SK-N-SH (cell line): ENCODE measurements at regions not wholly inside any gene's neighbourhood (a gene's known extent, or its start where the extent isn't known, plus 50 kb on each side); places are given as distances from the start of the nearest gene placed in this dataset.
A peak's percentile ranks its signal among the peaks of the same experiment; 100 is the strongest.

Source experiments
- CTCF ChIA-PET: fragments of 300-600, 350-600 bp; formaldehyde crosslinking; extraction: SDS; loops from one replicate; lab custom pipeline; 2021; lab: Yijun Ruan, JAX
- POLR2A ChIA-PET: fragments of 350-600 bp; sonication (Branson Sonifier 250); formaldehyde crosslinking; extraction: SDS; loops from one replicate; lab custom pipeline; 2020; ENCODE audit warnings: antibody characterized with exemption, inconsistent platforms; lab: Yijun Ruan, JAX
- DNase-seq: peaks from one replicate; pipeline ENCODE4 v3.0.0; 2012
- H2AFZ ChIP-seq: fragments of 200-600 bp; sonication (generic); 2 replicates; pipeline ENCODE4 v1.8.1; 2016; ENCODE audit warnings: antibody characterized with exemption, mild to moderate bottlenecking, low read depth
- H3F3A ChIP-seq: fragments of 200-600 bp; sonication (generic); replicated peaks from 2 replicates; pipeline ENCODE3; 2016; ENCODE audit warnings: antibody characterized with exemption, mild to moderate bottlenecking; ENCODE audit not compliant: insufficient read depth
- H3K27ac ChIP-seq, 2 experiments: fragments of 200-500 bp in 1 of 2; fragments of 200-600 bp in 1 of 2; sonication (Bioruptor generic) in 1 of 2; sonication (generic), shearing (Covaris generic) in 1 of 2; 2 replicates each; pipeline versions ENCODE4 v1.5.1 to v1.6.1; 2014 to 2016; ENCODE audit warnings: low read depth in 2 of 2, inconsistent platforms in 1 of 2, low read length in 1 of 2, mild to moderate bottlenecking in 1 of 2, mixed read lengths in 1 of 2
- H3K27me3 ChIP-seq: fragments of 200-600 bp; sonication (generic), shearing (Covaris generic); 2 replicates; pipeline ENCODE4 v1.6.1; 2016; ENCODE audit warnings: mixed run types; ENCODE audit not compliant: insufficient read depth
- H3K36me3 ChIP-seq, 2 experiments: fragments of 200-500 bp in 1 of 2; fragments of 200-600 bp in 1 of 2; sonication (Bioruptor generic) in 1 of 2; sonication (generic) in 1 of 2; replicated peaks in 1 of 2; 2 replicates each; pipeline versions ENCODE3 to v1.5.1; 2014 to 2016; ENCODE audit warnings: low read length in 1 of 2, mild to moderate bottlenecking in 1 of 2; ENCODE audit not compliant: insufficient read depth in 2 of 2, control insufficient read depth in 1 of 2
- H3K4me1 ChIP-seq, 2 experiments: fragments of 200-500 bp in 1 of 2; fragments of 200-600 bp in 1 of 2; sonication (Bioruptor generic) in 1 of 2; sonication (generic), shearing (Covaris generic) in 1 of 2; 2 replicates each; pipeline versions ENCODE4 v1.5.1 to v1.6.1; 2014 to 2016; ENCODE audit warnings: low read depth in 1 of 2, low read length in 1 of 2, mixed run types in 1 of 2; ENCODE audit not compliant: insufficient read depth in 2 of 2, control insufficient read depth in 1 of 2
- H3K4me2 ChIP-seq: fragments of 200-600 bp; sonication (generic), shearing (Covaris generic); 2 replicates; pipeline ENCODE4 v1.6.1; 2017; ENCODE audit warnings: mixed run types
- H3K4me3 ChIP-seq, 2 experiments: fragments of 200-500 bp in 1 of 2; fragments of 200-600 bp in 1 of 2; sonication (Bioruptor generic) in 1 of 2; sonication (generic), shearing (Covaris generic) in 1 of 2; 2 replicates each; pipeline versions ENCODE4 v1.5.1 to v1.8.1; 2014 to 2016; ENCODE audit warnings: low read depth in 2 of 2, inconsistent platforms in 1 of 2, low read length in 1 of 2, mild to moderate bottlenecking in 1 of 2, mixed read lengths in 1 of 2, moderate library complexity in 1 of 2
- H3K79me2 ChIP-seq: fragments of 200-600 bp; sonication (generic); 2 replicates; pipeline ENCODE4 v1.8.1; 2017; ENCODE audit warnings: mild to moderate bottlenecking; ENCODE audit not compliant: insufficient read depth
- H3K9ac ChIP-seq: fragments of 200-600 bp; sonication (generic); 2 replicates; pipeline ENCODE4 v1.6.1; 2017; ENCODE audit warnings: mixed run types
- H3K9me2 ChIP-seq: fragments of 200-600 bp; sonication (generic); 2 replicates; pipeline ENCODE4 v1.6.1; 2017; ENCODE audit warnings: mixed run types
- H3K9me3 ChIP-seq: fragments of 200-600 bp; sonication (generic); 2 replicates; pipeline ENCODE4 v1.6.1; 2017; ENCODE audit warnings: mixed run types, mild to moderate bottlenecking, moderate library complexity
- H4K20me1 ChIP-seq: fragments of 200-600 bp; sonication (generic); 2 replicates; pipeline ENCODE4 v1.6.1; 2017; ENCODE audit warnings: mild to moderate bottlenecking, mixed run types; ENCODE audit not compliant: insufficient read depth
- CHD2 ChIP-seq: fragments of 150-350 bp; IDR thresholded peaks from 2 replicates; pipeline ENCODE4 v1.6.1; 2018; ENCODE audit warnings: low read length; ENCODE audit not compliant: partially characterized antibody
- EP300 ChIP-seq, 2 experiments: IDR thresholded peaks; 2 replicates each; pipeline versions ENCODE4 v1.4.0 to v1.6.1; 2012; ENCODE audit warnings: borderline replicate concordance in 1 of 2, low read depth in 1 of 2, low read length in 1 of 2
- EZH2phosphoT487 ChIP-seq: fragments of 200-600 bp; sonication (generic); IDR thresholded peaks from 2 replicates; pipeline ENCODE4 v1.6.1; 2017; ENCODE audit warnings: low read depth, mixed run types, mild to moderate bottlenecking, antibody characterized with exemption, moderate library complexity, borderline replicate concordance
- FOXJ3 ChIP-seq: sonication (generic); formaldehyde crosslinking; IDR thresholded peaks from 2 replicates; pipeline ENCODE4 v1.5.1; 2020; ENCODE audit warnings: mild to moderate bottlenecking, missing genetic modification reagents
- GATA2 ChIP-seq: sonication (generic); formaldehyde crosslinking; IDR thresholded peaks from 2 replicates; pipeline ENCODE4 v1.5.0; 2020; ENCODE audit warnings: mild to moderate bottlenecking, missing genetic modification reagents
- JUND ChIP-seq: IDR thresholded peaks from 2 replicates; pipeline ENCODE4 v1.4.0; 2012
- MAX ChIP-seq: IDR thresholded peaks from 2 replicates; pipeline ENCODE4 v1.4.0; 2012; ENCODE audit warnings: low read depth
- MXI1 ChIP-seq: IDR thresholded peaks from 2 replicates; pipeline ENCODE4 v1.6.1; 2012; ENCODE audit warnings: mild to moderate bottlenecking, low read depth, low read length, improper control_type of control experiment
- NFIC ChIP-seq: IDR thresholded peaks from 2 replicates; pipeline ENCODE4 v1.4.0; 2012; ENCODE audit warnings: borderline replicate concordance
- NRF1 ChIP-seq: IDR thresholded peaks from 2 replicates; pipeline ENCODE4 v1.6.1; 2012; ENCODE audit warnings: low read depth, mild to moderate bottlenecking, low read length
- POLR2AphosphoS5 ChIP-seq: IDR thresholded peaks from 2 replicates; pipeline ENCODE4 v1.6.1; 2012; ENCODE audit warnings: low read depth, low read length
- RAD21 ChIP-seq: IDR thresholded peaks from 2 replicates; pipeline ENCODE4 v1.6.1; 2012; ENCODE audit warnings: mild to moderate bottlenecking, low read length
- RCOR1 ChIP-seq: fragments of 150-350 bp; IDR thresholded peaks from 2 replicates; pipeline ENCODE4 v1.6.1; 2017; ENCODE audit warnings: antibody characterized with exemption, low read length
- RFX5 ChIP-seq: IDR thresholded peaks from 2 replicates; pipeline ENCODE4 v1.6.1; 2012; ENCODE audit warnings: mild to moderate bottlenecking, improper control_type of control experiment, low read length
- SIN3A ChIP-seq: IDR thresholded peaks from 2 replicates; pipeline ENCODE4 v1.6.1; 2012; ENCODE audit warnings: low read depth, mild to moderate bottlenecking, low read length, moderate library complexity, borderline replicate concordance
- ZBTB33 ChIP-seq: IDR thresholded peaks from 2 replicates; pipeline ENCODE4 v1.4.0; 2012; ENCODE audit warnings: low read depth, borderline replicate concordance
- WGBS: methylation state at CpG from one replicate; pipeline ENCODE4 v1.1.6; 2017; ENCODE audit warnings: low lambda C conversion rate; 5-methylcytosine and 5-hydroxymethylcytosine counted together
- TF ChIP-seq, protein P1 (sequence below): fragments of 150-350 bp; IDR thresholded peaks from 2 replicates; pipeline ENCODE4 v1.6.1; 2016; ENCODE audit warnings: mild to moderate bottlenecking, low read depth, low read length
- TF ChIP-seq, protein P2 (sequence below): IDR thresholded peaks from 2 replicates; pipeline ENCODE4; 2012
- TF ChIP-seq, protein P3 (sequence below): fragments of 200-600 bp; sonication (generic); IDR thresholded peaks from 2 replicates; pipeline ENCODE4 v1.6.1; 2017; ENCODE audit warnings: antibody characterized with exemption, mild to moderate bottlenecking, moderate library complexity

GRCh38 chr14:100674897-100675619 is 51.6 kb upstream of the DLK1 start:
- Histone ChIP-seq H3K4me1 (peaks cover 0 to 91% of the 10 kb centered on the region in 2 experiments; a peak in 2 of 4 replicates), H3K9ac (no peak overlapping the region), H4K20me1 (no peaks in the 10 kb centered on the region), H3K27ac (peak overlapping the region in 1 of 2 experiments; percentile 99; a peak in 2 of 4 replicates), H3K79me2 (no peaks in the 10 kb centered on the region), H3K4me2 (no peak overlapping the region), H3K4me3 (no peak overlapping the region), H3K9me2 (no peaks in the 10 kb centered on the region), H3F3A (no peaks in the 10 kb centered on the region), H3K9me3 (no peaks in the 10 kb centered on the region), H2AFZ (no peak overlapping the region), H3K36me3 (no peaks in the 10 kb centered on the region), H3K27me3 (no peaks in the 10 kb centered on the region)
- ChIA-PET POLR2A (interaction anchor here (0.7 to 5.1 kb wide), 16 partner anchors 18 to 502 kb away, joined by 3 to 103 read pairs (median 7); partner anchors contain the start of genes DLK1 and RTL1), CTCF (interaction anchor here (0.6 to 6.3 kb wide), 14 partner anchors 11 to 1084 kb away, joined by 3 to 33 read pairs (median 4); no protein-coding TSS in a partner anchor)
- no peak for TF ChIP-seq MAX
- TF ChIP-seq, protein P1, sequence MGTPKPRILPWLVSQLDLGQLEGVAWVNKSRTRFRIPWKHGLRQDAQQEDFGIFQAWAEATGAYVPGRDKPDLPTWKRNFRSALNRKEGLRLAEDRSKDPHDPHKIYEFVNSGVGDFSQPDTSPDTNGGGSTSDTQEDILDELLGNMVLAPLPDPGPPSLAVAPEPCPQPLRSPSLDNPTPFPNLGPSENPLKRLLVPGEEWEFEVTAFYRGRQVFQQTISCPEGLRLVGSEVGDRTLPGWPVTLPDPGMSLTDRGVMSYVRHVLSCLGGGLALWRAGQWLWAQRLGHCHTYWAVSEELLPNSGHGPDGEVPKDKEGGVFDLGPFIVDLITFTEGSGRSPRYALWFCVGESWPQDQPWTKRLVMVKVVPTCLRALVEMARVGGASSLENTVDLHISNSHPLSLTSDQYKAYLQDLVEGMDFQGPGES: no peak
- peak; percentile 60; the same call in 1 of the 2 replicates for TF ChIP-seq RCOR1
- TF ChIP-seq EZH2phosphoT487: no peak
- peak; percentile 31 for TF ChIP-seq CHD2
- peak in 1 of 2 experiments; percentile 86; a peak in 2 of 4 replicates for TF ChIP-seq EP300 (IDR thresholded peaks at IDR 0.05; ENCODE audit: borderline replicate concordance in 1 of 2, low read depth in 1 of 2, low read length in 1 of 2)
- TF ChIP-seq, protein P2, sequence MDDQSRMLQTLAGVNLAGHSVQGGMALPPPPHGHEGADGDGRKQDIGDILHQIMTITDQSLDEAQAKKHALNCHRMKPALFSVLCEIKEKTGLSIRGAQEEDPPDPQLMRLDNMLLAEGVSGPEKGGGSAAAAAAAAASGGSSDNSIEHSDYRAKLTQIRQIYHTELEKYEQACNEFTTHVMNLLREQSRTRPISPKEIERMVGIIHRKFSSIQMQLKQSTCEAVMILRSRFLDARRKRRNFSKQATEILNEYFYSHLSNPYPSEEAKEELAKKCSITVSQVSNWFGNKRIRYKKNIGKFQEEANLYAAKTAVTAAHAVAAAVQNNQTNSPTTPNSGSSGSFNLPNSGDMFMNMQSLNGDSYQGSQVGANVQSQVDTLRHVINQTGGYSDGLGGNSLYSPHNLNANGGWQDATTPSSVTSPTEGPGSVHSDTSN: no peak
- TF ChIP-seq RAD21: peak; percentile 18; the same call in 1 of the 2 replicates
- no peak for TF ChIP-seq SIN3A
- no peak for TF ChIP-seq NFIC
- TF ChIP-seq, protein P3, sequence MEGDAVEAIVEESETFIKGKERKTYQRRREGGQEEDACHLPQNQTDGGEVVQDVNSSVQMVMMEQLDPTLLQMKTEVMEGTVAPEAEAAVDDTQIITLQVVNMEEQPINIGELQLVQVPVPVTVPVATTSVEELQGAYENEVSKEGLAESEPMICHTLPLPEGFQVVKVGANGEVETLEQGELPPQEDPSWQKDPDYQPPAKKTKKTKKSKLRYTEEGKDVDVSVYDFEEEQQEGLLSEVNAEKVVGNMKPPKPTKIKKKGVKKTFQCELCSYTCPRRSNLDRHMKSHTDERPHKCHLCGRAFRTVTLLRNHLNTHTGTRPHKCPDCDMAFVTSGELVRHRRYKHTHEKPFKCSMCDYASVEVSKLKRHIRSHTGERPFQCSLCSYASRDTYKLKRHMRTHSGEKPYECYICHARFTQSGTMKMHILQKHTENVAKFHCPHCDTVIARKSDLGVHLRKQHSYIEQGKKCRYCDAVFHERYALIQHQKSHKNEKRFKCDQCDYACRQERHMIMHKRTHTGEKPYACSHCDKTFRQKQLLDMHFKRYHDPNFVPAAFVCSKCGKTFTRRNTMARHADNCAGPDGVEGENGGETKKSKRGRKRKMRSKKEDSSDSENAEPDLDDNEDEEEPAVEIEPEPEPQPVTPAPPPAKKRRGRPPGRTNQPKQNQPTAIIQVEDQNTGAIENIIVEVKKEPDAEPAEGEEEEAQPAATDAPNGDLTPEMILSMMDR: no peak
- TF ChIP-seq FOXJ3 (CRISPR knock-in tag): peak; percentile 74
- TF ChIP-seq GATA2: peak; percentile 98
- TF ChIP-seq POLR2AphosphoS5: no peak
- TF ChIP-seq JUND: no peak
- peak; percentile 89 for TF ChIP-seq MXI1
- no peak for TF ChIP-seq NRF1
- peak; percentile 77; the same call in 1 of the 2 replicates for TF ChIP-seq RFX5
- no peak for TF ChIP-seq ZBTB33
- WGBS: 71% methylated on average over 12 of the region's 19 CpGs
- DNase-seq: peak; percentile 69
